Testis (tissue), 2 donors: ENCODE measurements at regions not wholly inside any gene's neighbourhood (a gene's known extent, or its start where the extent isn't known, plus 50 kb on each side); places are given as distances from the start of the nearest gene placed in this dataset.

Experiments used
- CTCF ChIP-seq, 3 experiments: fragments of 450-650 bp in 2 of 3; fragments of 200-600 bp in 1 of 3; sonication (generic) in 1 of 3; IDR thresholded peaks; one replicate each; pipeline ENCODE4 v1.5.1; 2016 to 2019; ENCODE audit warnings: antibody characterized with exemption in 3 of 3, mild to moderate bottlenecking in 2 of 3, moderate library complexity in 1 of 3
- POLR2A ChIP-seq: fragments of 450-650 bp; IDR thresholded peaks from one replicate; pipeline ENCODE4 v1.6.1; 2017; ENCODE audit warnings: antibody characterized with exemption, mild to moderate bottlenecking, moderate library complexity

GRCh38 chr7:96402913-96403312 is 81.0 kb upstream of the SLC25A13 start:
- no peak for TF ChIP-seq CTCF (IDR thresholded peaks at IDR 0.05)
- TF ChIP-seq POLR2A, result no peak
